H1 (cell line): ENCODE measurements at regions not wholly inside any gene's neighbourhood (a gene's known extent, or its start where the extent isn't known, plus 50 kb on each side); places are given as distances from the start of the nearest gene placed in this dataset.

Experiments used
- RXRA ChIP-seq: IDR thresholded peaks from 2 replicates; pipeline ENCODE4 v1.6.1; 2011; ENCODE audit warnings: low read depth, mild to moderate bottlenecking, low read length, moderate library complexity; ENCODE audit not compliant: insufficient read depth
- SP4 ChIP-seq: IDR thresholded peaks from 2 replicates; pipeline ENCODE4 v1.6.1; 2012; ENCODE audit warnings: low read length, inconsistent platforms
- TAF1 ChIP-seq: IDR thresholded peaks from 2 replicates; pipeline ENCODE4 v1.6.1; 2011; ENCODE audit warnings: mild to moderate bottlenecking, low read depth, low read length
- USF2 ChIP-seq: IDR thresholded peaks from 2 replicates; pipeline ENCODE4 v1.6.1; 2011; ENCODE audit warnings: low read length, improper control_type of control experiment

DNA sequence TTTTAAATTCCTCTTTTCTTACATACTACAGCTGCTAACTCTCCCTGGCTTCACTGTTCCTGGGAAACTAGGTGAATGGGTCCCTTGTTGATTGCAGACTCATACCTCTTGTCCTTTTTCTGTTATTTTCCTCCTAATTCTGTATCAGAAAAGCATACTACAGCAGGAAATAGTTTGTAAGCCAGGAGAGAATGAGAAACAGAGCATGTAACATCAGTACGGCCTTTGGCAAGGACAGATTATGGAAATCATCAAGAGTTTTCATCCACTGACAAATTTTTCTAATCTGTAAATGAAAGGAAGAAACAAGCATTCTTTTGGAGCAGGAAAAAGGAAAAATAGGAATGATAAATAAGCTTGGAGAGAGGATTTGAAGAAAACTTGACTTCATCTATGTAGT lies 239.2 kb downstream of the ANTXR2 start (continued):
- no peak for TF ChIP-seq USF2
- TF ChIP-seq RXRA = no peak
- no peak for TF ChIP-seq TAF1
- TF ChIP-seq SP4 = no peak
- TF ChIP-seq, all 59 proteins: peak for 0
